ENCODE measurements at regions not wholly inside any gene's neighbourhood (a gene's known extent, or its start where the extent isn't known, plus 50 kb on each side); places are given as distances from the start of the nearest gene placed in this dataset.

DNA sequence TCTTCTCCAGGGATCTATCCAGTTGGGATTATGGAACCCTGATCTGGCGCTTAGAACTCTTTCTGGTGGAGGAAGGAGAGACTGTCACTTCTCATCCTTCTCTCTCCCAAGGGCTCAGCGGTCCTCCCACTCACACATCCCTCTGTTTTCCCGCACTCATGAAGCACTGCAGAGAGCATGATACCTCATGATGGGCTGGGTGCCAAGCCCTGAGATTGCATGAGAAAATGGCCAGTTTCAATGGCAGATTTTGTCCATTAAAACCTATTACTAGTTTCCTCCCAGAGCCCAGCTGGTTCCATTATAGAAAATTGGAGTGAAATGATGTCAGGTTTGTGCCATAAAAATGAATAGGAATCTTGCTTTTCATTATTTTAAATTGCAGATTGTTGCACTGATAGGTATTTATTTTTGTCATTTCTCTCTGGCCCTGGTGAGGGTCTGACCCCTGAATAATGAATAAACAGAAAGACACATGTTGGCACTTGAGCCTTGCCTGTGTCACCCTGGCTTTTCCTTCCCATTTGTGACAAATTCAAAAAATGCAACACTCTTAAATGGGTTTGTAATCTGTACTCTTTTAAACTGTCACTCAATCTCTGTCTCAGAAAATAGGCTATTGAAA lies 1151.1 kb downstream of the TYW1 start:
- intact Hi-C loops (cut with micrococcal nuclease): no loop called here
- BruUV-seq (replicated peaks): no TSS peak
- H3K9me3 ChIP-seq (ENCODE audit: low read length): 0 out of 2 replicates have a peak, but pooled peaks cover 3% of the 10 kb centered on the region
- H3K4me1 ChIP-seq (ENCODE audit: insufficient read depth, low read length): no peaks in the 10 kb centered on the region
- no peaks in the 10 kb centered on the region for H3F3A ChIP-seq (ENCODE audit: low read length, unreplicated experiment)
- H3K9me2 ChIP-seq (replicated peaks; ENCODE audit: low read length): no peaks in the 10 kb centered on the region
- CTCF ChIA-PET: no interaction called here
- H3K9ac ChIP-seq (ENCODE audit: low read length): no peak overlapping the region
- TF ChIP-seq, protein P1, sequence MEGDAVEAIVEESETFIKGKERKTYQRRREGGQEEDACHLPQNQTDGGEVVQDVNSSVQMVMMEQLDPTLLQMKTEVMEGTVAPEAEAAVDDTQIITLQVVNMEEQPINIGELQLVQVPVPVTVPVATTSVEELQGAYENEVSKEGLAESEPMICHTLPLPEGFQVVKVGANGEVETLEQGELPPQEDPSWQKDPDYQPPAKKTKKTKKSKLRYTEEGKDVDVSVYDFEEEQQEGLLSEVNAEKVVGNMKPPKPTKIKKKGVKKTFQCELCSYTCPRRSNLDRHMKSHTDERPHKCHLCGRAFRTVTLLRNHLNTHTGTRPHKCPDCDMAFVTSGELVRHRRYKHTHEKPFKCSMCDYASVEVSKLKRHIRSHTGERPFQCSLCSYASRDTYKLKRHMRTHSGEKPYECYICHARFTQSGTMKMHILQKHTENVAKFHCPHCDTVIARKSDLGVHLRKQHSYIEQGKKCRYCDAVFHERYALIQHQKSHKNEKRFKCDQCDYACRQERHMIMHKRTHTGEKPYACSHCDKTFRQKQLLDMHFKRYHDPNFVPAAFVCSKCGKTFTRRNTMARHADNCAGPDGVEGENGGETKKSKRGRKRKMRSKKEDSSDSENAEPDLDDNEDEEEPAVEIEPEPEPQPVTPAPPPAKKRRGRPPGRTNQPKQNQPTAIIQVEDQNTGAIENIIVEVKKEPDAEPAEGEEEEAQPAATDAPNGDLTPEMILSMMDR (conservative IDR thresholded peaks at IDR 0.05; ENCODE audit: low read depth, low read length): no peak
- TF ChIP-seq EZH2phosphoT487 (IDR thresholded peaks at IDR 0.05; ENCODE audit: borderline replicate concordance, low read length): no peak
- no peak for TF ChIP-seq EZH2 (IDR thresholded peaks at IDR 0.05; ENCODE audit: low read length, unreplicated experiment)
- ATAC-seq (no peak), DNase-seq (no peak)
- H4K20me1 ChIP-seq (ENCODE audit: low read length): no peaks in the 10 kb centered on the region
- H3K79me2 ChIP-seq (ENCODE audit: low read length): no peaks in the 10 kb centered on the region
- H2AFZ ChIP-seq (ENCODE audit: low read length): no peak overlapping the region
- no peak overlapping the region for H3K4me3 ChIP-seq (ENCODE audit: low read length)
- no peak overlapping the region for H3K4me2 ChIP-seq (ENCODE audit: low read length)
- POLR2A ChIA-PET (ENCODE audit: unreplicated experiment): no interaction called here
- H3K27ac ChIP-seq (ENCODE audit: low read length): no peak overlapping the region
- H3K27me3 ChIP-seq (ENCODE audit: low read length): no peaks in the 10 kb centered on the region
- H3K36me3 ChIP-seq (ENCODE audit: low read depth, low read length): no peaks in the 10 kb centered on the region

DNA sequence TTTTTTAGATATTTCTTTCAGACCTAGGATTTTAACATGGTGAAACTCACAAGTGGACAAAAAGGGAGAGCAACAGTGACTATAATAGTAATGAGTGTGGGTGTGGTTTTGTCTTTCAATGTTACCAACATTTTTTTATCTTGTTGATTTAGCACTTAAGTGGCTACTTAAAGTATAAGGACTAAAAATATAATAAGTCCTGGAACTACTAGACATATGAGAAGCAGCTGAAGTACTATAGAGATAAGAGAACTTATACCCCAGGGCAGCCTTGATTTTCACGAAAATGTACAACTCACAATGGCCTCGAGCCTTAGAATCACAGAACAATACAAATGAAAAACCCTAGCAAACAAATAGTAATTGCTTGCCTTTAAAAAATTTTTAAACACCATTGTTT lies 1151.8 kb downstream of the TYW1 start:
- BruUV-seq (replicated peaks): no TSS peak
- Histone ChIP-seq H3K4me1 (ENCODE audit: insufficient read depth, low read length) (no peaks in the 10 kb centered on the region), H3K27me3 (ENCODE audit: low read length) (no peaks in the 10 kb centered on the region), H3K9me2 (replicated peaks; ENCODE audit: low read length) (no peaks in the 10 kb centered on the region), H3K9ac (ENCODE audit: low read length) (no peak overlapping the region), H3F3A (ENCODE audit: low read length, unreplicated experiment) (no peaks in the 10 kb centered on the region), H3K4me2 (ENCODE audit: low read length) (no peak overlapping the region), H3K27ac (ENCODE audit: low read length) (no peak overlapping the region), H3K9me3 (ENCODE audit: low read length) (0 out of 2 replicates have a peak, but pooled peaks cover 3% of the 10 kb centered on the region), H2AFZ (ENCODE audit: low read length) (no peak overlapping the region), H3K4me3 (ENCODE audit: low read length) (no peak overlapping the region), H4K20me1 (ENCODE audit: low read length) (no peaks in the 10 kb centered on the region), H3K36me3 (ENCODE audit: low read depth, low read length) (no peaks in the 10 kb centered on the region), H3K79me2 (ENCODE audit: low read length) (no peaks in the 10 kb centered on the region)
- DNase-seq: no peak
- ATAC-seq: no peak
- no peak for TF ChIP-seq EZH2 (IDR thresholded peaks at IDR 0.05; ENCODE audit: low read length, unreplicated experiment)
- no peak for TF ChIP-seq EZH2phosphoT487 (IDR thresholded peaks at IDR 0.05; ENCODE audit: borderline replicate concordance, low read length)
- TF ChIP-seq, protein P1 (conservative IDR thresholded peaks at IDR 0.05; ENCODE audit: low read depth, low read length): no peak
- intact Hi-C loops (cut with micrococcal nuclease): no loop called here
- ChIA-PET CTCF (no interaction called here), POLR2A (ENCODE audit: unreplicated experiment) (no interaction called here)

DNA sequence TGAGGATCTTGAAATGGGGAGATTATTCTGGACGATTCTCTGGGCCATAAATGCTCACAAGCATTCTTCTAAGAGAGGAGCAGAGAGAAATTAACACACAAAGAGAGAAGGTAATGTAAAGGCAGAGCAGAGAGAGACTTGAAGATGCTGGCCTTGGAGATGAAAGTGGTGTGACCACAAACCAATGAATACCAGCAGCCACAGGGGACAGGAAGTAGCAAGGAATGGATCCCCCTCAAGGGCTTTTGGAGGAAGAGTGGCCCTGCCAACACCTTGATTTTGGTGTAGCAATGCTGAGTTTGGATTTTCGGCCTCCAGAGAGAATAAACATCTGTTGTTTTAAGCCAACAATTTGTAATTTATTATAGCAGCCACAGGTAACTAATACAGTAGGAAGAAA lies 1155.6 kb downstream of the TYW1 start:
- ATAC-seq (no peak), DNase-seq (no peak)
- H3K79me2 ChIP-seq (ENCODE audit: low read length): no peaks in the 10 kb centered on the region
- BruUV-seq (replicated peaks): no TSS peak
- TF ChIP-seq EZH2phosphoT487 (IDR thresholded peaks at IDR 0.05; ENCODE audit: borderline replicate concordance, low read length) (no peak), EZH2 (IDR thresholded peaks at IDR 0.05; ENCODE audit: low read length, unreplicated experiment) (no peak)
- TF ChIP-seq, protein P1 (conservative IDR thresholded peaks at IDR 0.05; ENCODE audit: low read depth, low read length): no peak
- POLR2A ChIA-PET (ENCODE audit: unreplicated experiment): no interaction called here
- H3K4me3 ChIP-seq (ENCODE audit: low read length): no peak overlapping the region
- H3K9me3 ChIP-seq (ENCODE audit: low read length): 0 out of 2 replicates have a peak, but pooled peaks cover 4% of the 10 kb centered on the region
- no peak overlapping the region for H3K4me2 ChIP-seq (ENCODE audit: low read length)
- H3F3A ChIP-seq (ENCODE audit: low read length, unreplicated experiment): no peaks in the 10 kb centered on the region
- no peaks in the 10 kb centered on the region for H3K4me1 ChIP-seq (ENCODE audit: insufficient read depth, low read length)
- H3K9me2 ChIP-seq (replicated peaks; ENCODE audit: low read length): no peaks in the 10 kb centered on the region
- no peaks in the 10 kb centered on the region for H3K36me3 ChIP-seq (ENCODE audit: low read depth, low read length)
- H4K20me1 ChIP-seq (ENCODE audit: low read length): no peaks in the 10 kb centered on the region
- H2AFZ ChIP-seq (ENCODE audit: low read length): no peak overlapping the region
- H3K9ac ChIP-seq (ENCODE audit: low read length): no peak overlapping the region
- intact Hi-C loops (cut with micrococcal nuclease): no loop called here
- CTCF ChIA-PET: no interaction called here
- no peaks in the 10 kb centered on the region for H3K27me3 ChIP-seq (ENCODE audit: low read length)
- H3K27ac ChIP-seq (ENCODE audit: low read length): no peak overlapping the region
